Bronchial epithelial cell (primary cell): ENCODE measurements at regions not wholly inside any gene's neighbourhood (a gene's known extent, or its start where the extent isn't known, plus 50 kb on each side); places are given as distances from the start of the nearest gene placed in this dataset.
A peak's percentile ranks its signal among the peaks of the same experiment; 100 is the strongest.

Source experiments
- DNase-seq: peaks from one replicate; pipeline ENCODE4 v3.0.0-alpha.2; 2010; ENCODE audit warnings: low read depth
- FAIRE-seq: peaks from 2 replicates; lab custom pipeline; 2011; peaks lifted over from hg19 to GRCh38; lab: Jason Lieb, UNC
- H3K27me3 ChIP-seq: 2 replicates; pipeline ENCODE4 v1.5.1; 2011; ENCODE audit warnings: low read length; ENCODE audit not compliant: control insufficient read depth, insufficient read depth
- H3K36me3 ChIP-seq: 2 replicates; pipeline ENCODE4 v1.5.1; 2011; ENCODE audit warnings: low read length; ENCODE audit not compliant: control insufficient read depth, insufficient read depth
- H3K4me3 ChIP-seq: 2 replicates; pipeline ENCODE4 v1.5.1; 2011; ENCODE audit warnings: mild to moderate bottlenecking, low read depth, low read length, control low read depth
- CTCF ChIP-seq: IDR thresholded peaks from 2 replicates; pipeline ENCODE4 v1.5.1; 2011; ENCODE audit warnings: mild to moderate bottlenecking, moderate library complexity, low read length, control low read depth, inconsistent platforms; ENCODE audit not compliant: insufficient read depth, severe bottlenecking

DNA sequence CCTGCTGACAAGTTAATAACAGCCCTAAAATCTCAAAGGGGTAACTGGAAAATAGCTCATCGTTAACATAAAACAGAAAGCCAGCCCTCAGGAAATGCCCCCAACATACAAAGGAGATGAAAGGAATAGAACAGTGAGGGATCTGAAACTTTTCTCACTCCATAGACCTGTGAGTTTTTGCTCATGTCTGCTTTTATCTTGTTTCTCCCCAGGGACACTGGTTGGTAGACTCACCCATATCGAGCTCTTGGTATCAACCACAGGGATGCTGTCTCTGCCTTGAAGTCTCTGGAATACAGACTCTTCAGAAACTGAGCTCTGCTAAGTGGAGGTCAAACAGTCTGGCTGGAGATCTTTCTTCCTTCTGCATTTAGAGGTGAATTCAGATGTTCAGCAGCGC, 77.4 kb upstream of the CAMK1G start:
- H3K4me3 ChIP-seq: no peak overlapping the region
- no peaks in the 10 kb centered on the region for H3K36me3 ChIP-seq
- H3K27me3 ChIP-seq: no peaks in the 10 kb centered on the region
- no peak for DNase-seq
- no peak for TF ChIP-seq CTCF
- no peak for FAIRE-seq

DNA sequence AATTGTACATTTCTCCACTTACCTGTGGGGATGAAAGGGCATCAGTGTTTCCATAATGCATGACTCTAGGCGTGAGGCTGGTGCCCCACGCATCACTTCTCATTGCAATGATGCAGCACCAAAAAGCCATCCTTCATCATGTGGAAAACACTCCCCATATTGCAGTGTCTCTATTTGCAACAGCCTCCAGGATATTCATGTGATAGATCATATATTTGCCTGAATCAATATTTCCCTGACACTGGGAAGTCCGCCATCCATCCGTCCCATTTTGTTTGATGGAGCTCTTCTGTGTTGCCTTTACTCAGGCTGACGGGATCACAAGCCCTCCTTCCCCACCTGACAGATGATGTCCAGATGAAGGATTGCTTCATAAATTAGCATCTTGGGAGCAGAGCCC, 74.5 kb upstream of the CAMK1G start:
- no peak overlapping the region for H3K4me3 ChIP-seq
- no peaks in the 10 kb centered on the region for H3K27me3 ChIP-seq
- DNase-seq (no peak), FAIRE-seq (no peak)
- no peaks in the 10 kb centered on the region for H3K36me3 ChIP-seq
- TF ChIP-seq CTCF: no peak

GRCh38 chr1:209510063-209510462, 73.5 kb upstream of the CAMK1G start:
- TF ChIP-seq CTCF: no peak

GRCh38 chr1:209511169-209511568, 72.3 kb upstream of the CAMK1G start:
- DNase-seq: peak; percentile 25
- Histone ChIP-seq H3K4me3 (no peak overlapping the region), H3K27me3 (no peaks in the 10 kb centered on the region), H3K36me3 (no peaks in the 10 kb centered on the region)
- no peak for FAIRE-seq
- TF ChIP-seq CTCF: no peak

More at GRCh38 chr1:209510063-209510462, 73.5 kb upstream of the CAMK1G start:
- Histone ChIP-seq H3K27me3 (no peaks in the 10 kb centered on the region), H3K36me3 (no peaks in the 10 kb centered on the region), H3K4me3 (no peak overlapping the region)
- DNase-seq (no peak), FAIRE-seq (no peak)

- FAIRE-seq (no peak), DNase-seq (no peak)
- Histone ChIP-seq H3K4me3 (no peak overlapping the region), H3K36me3 (no peaks in the 10 kb centered on the region), H3K27me3 (no peaks in the 10 kb centered on the region)
- TF ChIP-seq CTCF: no peak
Measured at GRCh38 chr1:209512821-209513220, 70.7 kb upstream of the CAMK1G start.

DNA sequence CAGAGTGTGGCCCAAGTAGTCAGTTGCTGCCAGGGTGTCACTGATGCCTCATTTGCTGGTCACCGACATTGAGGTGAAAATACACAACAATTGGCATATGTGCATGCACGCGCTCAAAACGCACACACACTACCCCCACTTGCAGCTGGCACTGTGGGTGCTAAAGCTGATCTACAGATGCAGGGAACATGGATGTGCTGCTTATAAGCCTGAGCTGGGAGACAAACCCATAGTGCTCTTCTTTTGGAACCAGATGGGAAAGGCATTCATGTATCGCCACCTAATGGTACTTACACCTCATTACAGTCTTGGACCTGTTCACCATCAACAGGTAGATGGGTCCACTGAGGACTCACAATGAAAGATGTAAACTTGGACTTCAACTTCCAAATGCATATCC, 70.3 kb upstream of the CAMK1G start:
- no peaks in the 10 kb centered on the region for H3K36me3 ChIP-seq
- TF ChIP-seq CTCF: peak; percentile 84
- peak; percentile 79 for DNase-seq
- peak; percentile 90 for FAIRE-seq
- no peaks in the 10 kb centered on the region for H3K27me3 ChIP-seq
- H3K4me3 ChIP-seq: no peak overlapping the region
